ENCODE measurements at regions not wholly inside any gene's neighbourhood (a gene's known extent, or its start where the extent isn't known, plus 50 kb on each side); places are given as distances from the start of the nearest gene placed in this dataset.

GRCh38 chr1:58403894-58404293, 142.6 kb downstream of the OMA1 start (continued):
- TF ChIP-seq TCF7L2 (IDR thresholded peaks at IDR 0.05; ENCODE audit: borderline replicate concordance, extremely low read depth, insufficient read depth, insufficient read length) (no peak), EZH2 (IDR thresholded peaks at IDR 0.05) (no peak), ZNF274 (IDR thresholded peaks at IDR 0.05; ENCODE audit: low read depth, low read length) (no peak), RAD21 (IDR thresholded peaks at IDR 0.05; ENCODE audit: low read depth) (no peak)

GRCh38 chr1:58402444-58402843, 144.1 kb downstream of the OMA1 start:
- ATAC-seq, result no peak
- Histone ChIP-seq H2AFZ (ENCODE audit: low read depth, low read length, poor library complexity, severe bottlenecking) (no peak overlapping the region), H3K4me2 (ENCODE audit: low read length) (no peak overlapping the region), H3K36me3 (ENCODE audit: control insufficient read depth in 1 of 2, insufficient read depth in 2 of 2, low read length in 2 of 2) (no peaks in the 10 kb centered on the region), H3K9me2 (ENCODE audit: insufficient read depth) (no peaks in the 10 kb centered on the region), H3K27me3 (ENCODE audit: insufficient read depth, low read length) (peaks cover 74% of the 10 kb centered on the region), H3K9ac (ENCODE audit: low read length) (no peak overlapping the region), H4K20me1 (ENCODE audit: insufficient read depth) (no peaks in the 10 kb centered on the region), H3K27ac (ENCODE audit: low read depth, low read length) (no peak overlapping the region), H3K4me1 (ENCODE audit: control insufficient read depth in 1 of 2, insufficient read depth in 2 of 2, low read length in 2 of 2) (peaks cover 0 to 3% of the 10 kb centered on the region in 2 experiments; a peak in 1 of 4 replicates), H3K4me3 (replicated peaks in 1 of 2; ENCODE audit: low read depth in 1 of 2, low read length in 2 of 2) (no peak overlapping the region), H3K79me2 (ENCODE audit: insufficient read depth, low read length) (no peaks in the 10 kb centered on the region), H3K9me3 (ENCODE audit: control insufficient read depth in 1 of 2, insufficient read depth in 1 of 2, low read depth in 1 of 2, low read length in 2 of 2) (no peaks in the 10 kb centered on the region)
- RAD21 ChIA-PET (ENCODE audit: low non-redundant PET in 1 of 2, low total read pairs in 2 of 2, uncharacterized antibody in 2 of 2, unreplicated experiment in 2 of 2), result no interaction called here
- CTCF ChIA-PET, result no interaction called here
- BruUV-seq (replicated peaks), result no TSS peak
- DNase-seq (ENCODE audit: low read depth, low spot score), result no peak
- intact Hi-C loops (cut with micrococcal nuclease), result no loop called here
- TF ChIP-seq RAD21 (IDR thresholded peaks at IDR 0.05; ENCODE audit: low read depth) (no peak), FOSL1 (IDR thresholded peaks at IDR 0.05; ENCODE audit: low read depth) (no peak), MAX (IDR thresholded peaks at IDR 0.05) (no peak), CBX3 (IDR thresholded peaks at IDR 0.05; ENCODE audit: low read depth) (no peak), ELF1 (IDR thresholded peaks at IDR 0.05; ENCODE audit: borderline replicate concordance, low read depth) (no peak)
- POLR2A ChIA-PET, result no interaction called here

GRCh38 chr1:58401991-58402390, 144.5 kb downstream of the OMA1 start:
- no TSS peak for BruUV-seq (replicated peaks)
- no peak for ATAC-seq
- no peak for TF ChIP-seq SRF (IDR thresholded peaks at IDR 0.05; ENCODE audit: low read depth)
- TF ChIP-seq MAX (IDR thresholded peaks at IDR 0.05), result no peak
- no peak for TF ChIP-seq CBX3 (IDR thresholded peaks at IDR 0.05; ENCODE audit: low read depth)
- no peak for TF ChIP-seq ZBTB33 (IDR thresholded peaks at IDR 0.05; ENCODE audit: extremely low read depth, insufficient replicate concordance, low read length)
- no peak for TF ChIP-seq JUND (IDR thresholded peaks at IDR 0.05)
- TF ChIP-seq POLR2AphosphoS5 (IDR thresholded peaks at IDR 0.05; ENCODE audit: low read depth, low read length), result no peak
- H3K9me3 ChIP-seq (ENCODE audit: control insufficient read depth in 1 of 2, insufficient read depth in 1 of 2, low read depth in 1 of 2, low read length in 2 of 2), result no peaks in the 10 kb centered on the region
- peaks cover 70% of the 10 kb centered on the region for H3K27me3 ChIP-seq (ENCODE audit: insufficient read depth, low read length)
- H3K27ac ChIP-seq (ENCODE audit: low read depth, low read length), result no peak overlapping the region
- ChIA-PET CTCF (no interaction called here), POLR2A (no interaction called here), RAD21 (ENCODE audit: low non-redundant PET in 1 of 2, low total read pairs in 2 of 2, uncharacterized antibody in 2 of 2, unreplicated experiment in 2 of 2) (no interaction called here)
- peaks cover 0 to 8% of the 10 kb centered on the region in 2 experiments; a peak in 1 of 4 replicates for H3K4me1 ChIP-seq (ENCODE audit: control insufficient read depth in 1 of 2, insufficient read depth in 2 of 2, low read length in 2 of 2)
- H3K79me2 ChIP-seq (ENCODE audit: insufficient read depth, low read length), result no peaks in the 10 kb centered on the region
- no peak overlapping the region for H3K4me2 ChIP-seq (ENCODE audit: low read length)
- H3K4me3 ChIP-seq (replicated peaks in 1 of 2; ENCODE audit: low read depth in 1 of 2, low read length in 2 of 2), result no peak overlapping the region
- no peak for DNase-seq (ENCODE audit: low read depth, low spot score)
- intact Hi-C loops (cut with micrococcal nuclease), result no loop called here
- no peaks in the 10 kb centered on the region for H3K9me2 ChIP-seq (ENCODE audit: insufficient read depth)
- H3K36me3 ChIP-seq (ENCODE audit: control insufficient read depth in 1 of 2, insufficient read depth in 2 of 2, low read length in 2 of 2), result no peaks in the 10 kb centered on the region
- no peaks in the 10 kb centered on the region for H4K20me1 ChIP-seq (ENCODE audit: insufficient read depth)
- no peak overlapping the region for H3K9ac ChIP-seq (ENCODE audit: low read length)
- H2AFZ ChIP-seq (ENCODE audit: low read depth, low read length, poor library complexity, severe bottlenecking), result no peak overlapping the region
